Neuronal stem cell (in vitro differentiated cells): ENCODE measurements at regions not wholly inside any gene's neighbourhood (a gene's known extent, or its start where the extent isn't known, plus 50 kb on each side); places are given as distances from the start of the nearest gene placed in this dataset.

Experiments
- DNase-seq: peaks from one replicate; pipeline ENCODE4 v3.0.0-alpha.2; 2013; ENCODE audit warnings: low spot score
- H2AFZ ChIP-seq: one replicate; pipeline ENCODE4 v1.6.1; 2013; ENCODE audit warnings: mild to moderate bottlenecking, low read length, inconsistent platforms
- H2AK5ac ChIP-seq: 2 replicates; pipeline ENCODE4 v1.6.1; 2013; ENCODE audit warnings: low read depth, mild to moderate bottlenecking, inconsistent platforms, low read length, moderate library complexity, mixed read lengths
- H2BK120ac ChIP-seq: 2 replicates; pipeline ENCODE4 v1.6.1; 2013; ENCODE audit warnings: low read depth, mild to moderate bottlenecking, inconsistent platforms, low read length, moderate library complexity, mixed read lengths
- H2BK12ac ChIP-seq: one replicate; pipeline ENCODE4 v1.6.1; 2013; ENCODE audit warnings: low read length, inconsistent platforms
- H2BK15ac ChIP-seq: 2 replicates; pipeline ENCODE4 v1.6.1; 2013; ENCODE audit warnings: mild to moderate bottlenecking, low read length, inconsistent platforms, mixed read lengths
- H2BK5ac ChIP-seq: one replicate; pipeline ENCODE4 v1.6.1; 2013; ENCODE audit warnings: inconsistent platforms, mild to moderate bottlenecking, low read length, moderate library complexity
- H3K14ac ChIP-seq: one replicate; pipeline ENCODE4 v1.6.1; 2013; ENCODE audit warnings: low read length, inconsistent platforms
- H3K18ac ChIP-seq: 2 replicates; pipeline ENCODE4 v1.6.1; 2013; ENCODE audit warnings: low read length, inconsistent platforms
- H3K23ac ChIP-seq: 2 replicates; pipeline ENCODE4 v1.6.1; 2013; ENCODE audit warnings: low read depth, mild to moderate bottlenecking, mixed read lengths, low read length, inconsistent platforms; ENCODE audit not compliant: poor library complexity
- H3K27ac ChIP-seq: replicated peaks from 3 replicates; pipeline ENCODE4 v1.5.1; 2013; ENCODE audit warnings: low read length, inconsistent platforms
- H3K27me3 ChIP-seq, 3 experiments: 2 replicates each; pipeline ENCODE4 v1.6.1; 2013; ENCODE audit warnings: low read length in 3 of 3, mild to moderate bottlenecking in 2 of 3, inconsistent platforms in 1 of 3, low read depth in 1 of 3, mixed read lengths in 1 of 3, moderate library complexity in 1 of 3; ENCODE audit not compliant: control insufficient read depth in 3 of 3, insufficient read depth in 3 of 3
- H3K36me3 ChIP-seq, 2 donors: replicated peaks in 1 of 2; 2 replicates each; pipeline ENCODE4 v1.6.1; 2013; ENCODE audit warnings: low read length in 2 of 2; ENCODE audit not compliant: control insufficient read depth in 2 of 2, insufficient read depth in 2 of 2
- H3K4ac ChIP-seq: 2 replicates; pipeline ENCODE4 v1.6.1; 2013; ENCODE audit warnings: inconsistent platforms, mild to moderate bottlenecking, low read length, moderate library complexity
- H3K4me1 ChIP-seq, 2 donors: 1 replicate in 1 of 2; 2 replicates in 1 of 2; pipeline ENCODE4 v1.6.1; 2013; ENCODE audit warnings: low read length in 2 of 2, low read depth in 1 of 2; ENCODE audit not compliant: control insufficient read depth in 2 of 2, insufficient read depth in 1 of 2
- H3K4me2 ChIP-seq: one replicate; pipeline ENCODE4 v1.6.1; 2013; ENCODE audit warnings: mild to moderate bottlenecking, low read length, inconsistent platforms; ENCODE audit not compliant: insufficient read depth, poor library complexity, severe bottlenecking
- H3K4me3 ChIP-seq, 2 donors: 2 replicates each; pipeline ENCODE4 v1.5.1; 2013; ENCODE audit warnings: low read length in 2 of 2, mild to moderate bottlenecking in 2 of 2, inconsistent platforms in 1 of 2, moderate library complexity in 1 of 2
- H3K79me1 ChIP-seq: one replicate; pipeline ENCODE4 v1.6.1; 2013; ENCODE audit warnings: low read depth, mild to moderate bottlenecking, inconsistent platforms, low read length, moderate library complexity
- H3K9ac ChIP-seq: one replicate; pipeline ENCODE4 v1.6.1; 2013; ENCODE audit warnings: mild to moderate bottlenecking, low read depth, low read length, inconsistent platforms; ENCODE audit not compliant: poor library complexity
- H3K9me3 ChIP-seq, 2 donors: replicated peaks in 1 of 2; 2 replicates each; pipeline versions ENCODE3 to v1.6.1; 2013; ENCODE audit warnings: low read length in 2 of 2, mild to moderate bottlenecking in 2 of 2, inconsistent platforms in 1 of 2, low read depth in 1 of 2, mixed read lengths in 1 of 2, moderate library complexity in 1 of 2; ENCODE audit not compliant: control insufficient read depth in 2 of 2, insufficient read depth in 1 of 2
- H4K8ac ChIP-seq: one replicate; pipeline ENCODE4 v1.6.1; 2013; ENCODE audit warnings: low read depth, mild to moderate bottlenecking, inconsistent platforms, low read length, moderate library complexity
- H4K91ac ChIP-seq: one replicate; pipeline ENCODE4 v1.6.1; 2013; ENCODE audit warnings: low read length, low read depth, mild to moderate bottlenecking, inconsistent platforms; ENCODE audit not compliant: poor library complexity
- WGBS, 2 donors: extraction: QIAGEN DNeasy Blood & Tissue Kit; methylation state at CpG; one replicate each; pipeline ENCODE4 v1.1.7; 2013; ENCODE audit warnings: missing lambda C conversion rate in 2 of 2, mixed read lengths in 1 of 2; ENCODE audit not compliant: insufficient read length in 2 of 2, insufficient replicate concordance in 1 of 2; ENCODE audit errors: extremely low coverage in 2 of 2; 5-methylcytosine and 5-hydroxymethylcytosine counted together

DNA sequence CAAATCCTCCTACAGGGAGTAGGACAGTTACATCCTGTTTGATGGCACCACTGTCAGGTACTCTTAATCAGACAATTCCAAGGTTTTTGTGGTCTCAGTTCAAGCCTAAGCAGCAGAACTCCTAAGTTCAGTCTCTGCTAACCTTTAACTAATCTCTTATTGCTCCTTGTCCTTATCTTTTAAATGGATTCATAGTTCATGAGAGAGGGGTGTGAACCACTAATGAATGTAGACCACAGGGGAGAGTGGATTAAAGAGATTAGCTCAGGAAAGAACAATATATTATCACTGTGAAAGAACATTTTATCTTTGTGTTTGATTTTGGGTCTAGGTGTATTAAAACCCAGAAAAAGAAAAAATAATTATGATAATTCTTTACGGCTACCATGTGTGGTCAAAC is 168.9 kb downstream of the DCK start:
- Histone ChIP-seq H2BK15ac (no peak overlapping the region), H2AK5ac (no peak overlapping the region), H3K9ac (no peak overlapping the region), H2AFZ (no peak overlapping the region), H4K91ac (no peak overlapping the region), H3K36me3 (no peaks in the 10 kb centered on the region), H3K4ac (no peak overlapping the region), H3K14ac (no peak overlapping the region), H2BK12ac (no peak overlapping the region), H3K79me1 (no peaks in the 10 kb centered on the region), H3K27ac (no peak overlapping the region), H3K9me3 (no peaks in the 10 kb centered on the region), H3K4me3 (no peak overlapping the region), H2BK120ac (no peak overlapping the region), H3K27me3 (no peaks in the 10 kb centered on the region), H3K4me2 (no peak overlapping the region), H4K8ac (no peak overlapping the region), H3K4me1 (peaks cover 6 to 14% of the 10 kb centered on the region in 2 donors), H3K18ac (no peak overlapping the region), H2BK5ac (no peak overlapping the region), H3K23ac (no peak overlapping the region)
- WGBS, 2 donors, result no CpG with 5 or more reads among the region's 1 CpG
- DNase-seq, result no peak

DNA sequence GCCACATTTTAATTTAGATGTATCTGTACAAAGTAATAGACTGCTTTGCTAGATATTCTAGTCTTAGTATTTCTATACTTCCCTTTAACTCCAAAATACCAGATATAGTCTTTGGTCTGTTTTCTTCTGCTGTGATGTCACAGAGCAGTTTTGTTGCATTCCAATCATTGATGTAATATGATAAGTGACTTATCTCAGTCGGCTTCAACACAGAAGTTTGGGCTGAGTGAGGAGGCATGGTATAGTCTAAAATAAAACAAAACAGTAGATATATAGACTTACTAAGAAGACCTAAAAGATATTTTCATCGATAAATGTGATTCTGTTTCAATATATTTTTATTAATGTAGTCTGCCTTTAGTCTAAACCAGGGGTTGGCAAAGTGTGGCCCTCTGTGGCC is 169.9 kb downstream of the DCK start:
- whole genome bisulfite sequencing, 2 donors, result no CpG with 5 or more reads among the region's 2 CpGs
- no peak overlapping the region for H3K9ac ChIP-seq
- H2AK5ac ChIP-seq, result no peak overlapping the region
- H3K36me3 ChIP-seq, result no peaks in the 10 kb centered on the region
- H2BK12ac ChIP-seq, result no peak overlapping the region
- H2AFZ ChIP-seq, result no peak overlapping the region
- H2BK5ac ChIP-seq, result no peak overlapping the region
- no peak overlapping the region for H2BK120ac ChIP-seq
- no peak overlapping the region for H3K4me2 ChIP-seq
- no peaks in the 10 kb centered on the region for H3K27me3 ChIP-seq
- H3K9me3 ChIP-seq, result no peaks in the 10 kb centered on the region
- peaks cover 5 to 6% of the 10 kb centered on the region in 2 donors for H3K4me1 ChIP-seq
- H4K91ac ChIP-seq, result no peak overlapping the region
- DNase-seq, result no peak
- no peak overlapping the region for H3K4ac ChIP-seq
- no peak overlapping the region for H3K4me3 ChIP-seq
- H4K8ac ChIP-seq, result no peak overlapping the region
- H3K23ac ChIP-seq, result no peak overlapping the region
- H2BK15ac ChIP-seq, result no peak overlapping the region
- H3K14ac ChIP-seq, result no peak overlapping the region
- H3K79me1 ChIP-seq, result no peaks in the 10 kb centered on the region
- H3K18ac ChIP-seq, result no peak overlapping the region
- H3K27ac ChIP-seq, result no peak overlapping the region

DNA sequence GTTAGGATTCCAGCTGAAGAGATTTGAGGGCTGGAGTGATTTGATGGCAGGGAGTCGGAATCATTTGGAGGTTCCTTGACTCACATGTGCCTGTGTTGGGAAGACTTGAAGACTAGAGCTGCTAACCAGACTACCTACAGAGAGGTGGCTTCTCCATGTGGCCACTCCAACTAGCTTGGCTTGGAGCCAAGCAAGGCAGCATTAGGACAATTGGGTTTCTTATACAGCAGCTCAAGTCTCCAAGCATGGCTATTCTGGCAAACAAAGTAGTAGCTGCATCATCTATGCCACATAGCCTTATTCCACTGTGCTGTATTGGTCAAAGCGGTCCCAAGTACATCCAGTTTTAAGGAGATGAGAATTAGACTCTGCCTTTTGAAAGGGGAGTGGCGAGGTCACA is 171.7 kb upstream of the SLC4A4 start:
- Histone ChIP-seq H3K23ac (no peak overlapping the region), H3K4me3 (no peak overlapping the region), H3K36me3 (no peaks in the 10 kb centered on the region), H3K79me1 (no peaks in the 10 kb centered on the region), H3K4ac (no peak overlapping the region), H3K9ac (no peak overlapping the region), H3K27ac (no peak overlapping the region), H3K4me1 (no peaks in the 10 kb centered on the region), H3K14ac (no peak overlapping the region), H3K27me3 (no peaks in the 10 kb centered on the region), H2BK5ac (no peak overlapping the region), H2BK15ac (no peak overlapping the region), H2BK12ac (no peak overlapping the region), H3K4me2 (no peak overlapping the region), H2AK5ac (no peak overlapping the region), H3K9me3 (no peaks in the 10 kb centered on the region), H4K8ac (no peak overlapping the region), H2BK120ac (no peak overlapping the region), H2AFZ (no peak overlapping the region), H3K18ac (no peak overlapping the region), H4K91ac (no peak overlapping the region)
- no CpG with 5 or more reads among the region's 3 CpGs for WGBS, 2 donors
- DNase-seq, result no peak

DNA sequence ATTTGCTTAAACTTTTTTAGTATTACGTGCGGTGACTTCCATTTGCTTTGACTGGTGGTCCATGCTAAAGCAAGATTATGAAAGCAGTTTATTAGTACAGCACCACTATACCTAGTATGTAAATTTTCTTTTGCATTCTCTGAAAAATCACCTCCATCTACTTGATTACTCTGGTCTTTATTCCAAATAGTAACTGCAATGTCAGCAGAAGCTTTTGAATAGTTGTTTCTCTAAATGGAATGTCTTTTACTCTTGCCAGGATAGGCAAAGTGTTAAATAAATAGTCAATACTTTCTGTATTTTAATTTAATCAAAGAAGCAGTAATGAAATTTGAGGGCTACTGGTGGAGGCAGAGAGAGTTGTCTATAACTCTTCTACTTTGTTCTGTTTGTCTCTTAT is 167.2 kb upstream of the SLC4A4 start:
- no peak overlapping the region for H2BK120ac ChIP-seq
- H3K4me3 ChIP-seq, result no peak overlapping the region
- no peaks in the 10 kb centered on the region for H3K36me3 ChIP-seq
- no peaks in the 10 kb centered on the region for H3K4me1 ChIP-seq
- H2BK5ac ChIP-seq, result no peak overlapping the region
- no peaks in the 10 kb centered on the region for H3K9me3 ChIP-seq
- no peak overlapping the region for H3K9ac ChIP-seq
- no peak overlapping the region for H3K23ac ChIP-seq
- H4K91ac ChIP-seq, result no peak overlapping the region
- no peak overlapping the region for H3K4ac ChIP-seq
- H2BK15ac ChIP-seq, result no peak overlapping the region
- H2AK5ac ChIP-seq, result no peak overlapping the region
- H3K18ac ChIP-seq, result no peak overlapping the region
- no peak overlapping the region for H3K4me2 ChIP-seq
- no peak overlapping the region for H2BK12ac ChIP-seq
- H3K27me3 ChIP-seq, result no peaks in the 10 kb centered on the region
- H4K8ac ChIP-seq, result no peak overlapping the region
- no peak overlapping the region for H3K27ac ChIP-seq
- H3K14ac ChIP-seq, result no peak overlapping the region
- H2AFZ ChIP-seq, result no peak overlapping the region
- no CpG with 5 or more reads among the region's 2 CpGs for WGBS, 2 donors
- H3K79me1 ChIP-seq, result no peaks in the 10 kb centered on the region
- no peak for DNase-seq
